Tibial nerve (tissue), 4 donors: ENCODE measurements at regions not wholly inside any gene's neighbourhood (a gene's known extent, or its start where the extent isn't known, plus 50 kb on each side); places are given as distances from the start of the nearest gene placed in this dataset.

Source experiments
- EP300 ChIP-seq, 2 donors: sonication (generic); formaldehyde crosslinking; IDR thresholded peaks; one replicate each; pipeline ENCODE4 v1.6.1; 2017; ENCODE audit warnings: antibody characterized with exemption in 2 of 2, mild to moderate bottlenecking in 1 of 2
- POLR2A ChIP-seq, 2 donors: fragments of 450-650 bp; IDR thresholded peaks; one replicate each; pipeline ENCODE4 v1.6.1; 2017; ENCODE audit warnings: antibody characterized with exemption in 2 of 2, mild to moderate bottlenecking in 2 of 2, moderate library complexity in 2 of 2
- TF ChIP-seq, protein P1 (sequence below), 5 experiments: fragments of 200-600 bp in 3 of 5; fragments of 450-650 bp in 2 of 5; sonication (generic) in 3 of 5; IDR thresholded peaks; one replicate each; pipeline ENCODE4 v1.5.1; 2016 to 2019; ENCODE audit warnings: antibody characterized with exemption in 5 of 5, mild to moderate bottlenecking in 3 of 5, moderate library complexity in 2 of 5

- TF ChIP-seq EP300 (IDR thresholded peaks at IDR 0.05), result no peak
- TF ChIP-seq, protein P1, sequence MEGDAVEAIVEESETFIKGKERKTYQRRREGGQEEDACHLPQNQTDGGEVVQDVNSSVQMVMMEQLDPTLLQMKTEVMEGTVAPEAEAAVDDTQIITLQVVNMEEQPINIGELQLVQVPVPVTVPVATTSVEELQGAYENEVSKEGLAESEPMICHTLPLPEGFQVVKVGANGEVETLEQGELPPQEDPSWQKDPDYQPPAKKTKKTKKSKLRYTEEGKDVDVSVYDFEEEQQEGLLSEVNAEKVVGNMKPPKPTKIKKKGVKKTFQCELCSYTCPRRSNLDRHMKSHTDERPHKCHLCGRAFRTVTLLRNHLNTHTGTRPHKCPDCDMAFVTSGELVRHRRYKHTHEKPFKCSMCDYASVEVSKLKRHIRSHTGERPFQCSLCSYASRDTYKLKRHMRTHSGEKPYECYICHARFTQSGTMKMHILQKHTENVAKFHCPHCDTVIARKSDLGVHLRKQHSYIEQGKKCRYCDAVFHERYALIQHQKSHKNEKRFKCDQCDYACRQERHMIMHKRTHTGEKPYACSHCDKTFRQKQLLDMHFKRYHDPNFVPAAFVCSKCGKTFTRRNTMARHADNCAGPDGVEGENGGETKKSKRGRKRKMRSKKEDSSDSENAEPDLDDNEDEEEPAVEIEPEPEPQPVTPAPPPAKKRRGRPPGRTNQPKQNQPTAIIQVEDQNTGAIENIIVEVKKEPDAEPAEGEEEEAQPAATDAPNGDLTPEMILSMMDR (IDR thresholded peaks at IDR 0.05), result no peak
- TF ChIP-seq POLR2A (IDR thresholded peaks at IDR 0.05), result no peak
Measured at GRCh38 chr11:11038352-11038751, 180.5 kb upstream of the ZBED5 start.
